Astrocyte of the cerebellum (primary cell): ENCODE measurements at regions not wholly inside any gene's neighbourhood (a gene's known extent, or its start where the extent isn't known, plus 50 kb on each side); places are given as distances from the start of the nearest gene placed in this dataset.
"Not testable (repeated sequence)": the region's sequence is repeated elsewhere in the genome, so short reads cannot be mapped to it uniquely, and the experiment has no call there.

Experiments used
- DNase-seq: peaks from one replicate; pipeline ENCODE4 v3.0.0-alpha.2; 2011; ENCODE audit warnings: low read depth
- H3K4me3 ChIP-seq: 2 replicates; pipeline ENCODE4 v1.5.1; 2011; ENCODE audit warnings: mild to moderate bottlenecking, low read depth, low read length, moderate library complexity
- CTCF ChIP-seq: IDR thresholded peaks from 2 replicates; pipeline ENCODE4 v1.5.1; 2012; ENCODE audit warnings: low read length, low read depth, moderate library complexity, mild to moderate bottlenecking; ENCODE audit errors: missing control alignments
- in situ Hi-C: cut with HindIII; loops from 2 replicates; pipeline ENCODE4 v1.10.0; 2017; ENCODE audit warnings: low sequenced_read_pairs

- TF ChIP-seq CTCF = no peak
- no peak for DNase-seq
- in situ Hi-C loops = no loop called here
- no peak overlapping the region for H3K4me3 ChIP-seq
Measured at GRCh38 chr17:72572604-72573491, 452.0 kb downstream of the SOX9 start.

- H3K4me3 ChIP-seq, in situ Hi-C loops, DNase-seq: not testable (repeated sequence)
Measured at GRCh38 chr17:72573492-72573801, 452.6 kb downstream of the SOX9 start.

- no peak overlapping the region for H3K4me3 ChIP-seq
- DNase-seq = no peak
- TF ChIP-seq CTCF = no peak
- in situ Hi-C loops = no loop called here
Measured at GRCh38 chr17:72574675-72575510, 454.1 kb downstream of the SOX9 start.

- no peak for DNase-seq
- no peak for TF ChIP-seq CTCF
- in situ Hi-C loops = no loop called here
- no peak overlapping the region for H3K4me3 ChIP-seq
Measured at GRCh38 chr17:72575542-72576233, 454.9 kb downstream of the SOX9 start.

- in situ Hi-C loops = no loop called here
- H3K4me3 ChIP-seq = no peak overlapping the region
- TF ChIP-seq CTCF = no peak
- no peak for DNase-seq
Measured at GRCh38 chr17:72576289-72576759, 455.5 kb downstream of the SOX9 start.

- H3K4me3 ChIP-seq = no peak overlapping the region
- in situ Hi-C loops = no loop called here
- no peak for DNase-seq
- TF ChIP-seq CTCF = no peak
Measured at GRCh38 chr17:72578817-72579470, 458.1 kb downstream of the SOX9 start.
